Stimulated activated CD8-positive, alpha-beta memory T cell treated with anti-CD3 and anti-CD28 coated beads, Interleukin-4, amount 100 ng/mL, for 48 hours (primary cell): ENCODE measurements at regions not wholly inside any gene's neighbourhood (a gene's known extent, or its start where the extent isn't known, plus 50 kb on each side); places are given as distances from the start of the nearest gene placed in this dataset.

ENCODE experiments used
- DNase-seq: peaks from one replicate; pipeline ENCODE4 v3.0.0-alpha.2; 2020

GRCh38 chr7:50164559-50165170 lies 71.6 kb upstream of the ZPBP start:
- DNase-seq, result no peak

- peak; percentile 14 for DNase-seq
Observed at GRCh38 chr7:50160206-50160605, 67.2 kb upstream of the ZPBP start.

DNA sequence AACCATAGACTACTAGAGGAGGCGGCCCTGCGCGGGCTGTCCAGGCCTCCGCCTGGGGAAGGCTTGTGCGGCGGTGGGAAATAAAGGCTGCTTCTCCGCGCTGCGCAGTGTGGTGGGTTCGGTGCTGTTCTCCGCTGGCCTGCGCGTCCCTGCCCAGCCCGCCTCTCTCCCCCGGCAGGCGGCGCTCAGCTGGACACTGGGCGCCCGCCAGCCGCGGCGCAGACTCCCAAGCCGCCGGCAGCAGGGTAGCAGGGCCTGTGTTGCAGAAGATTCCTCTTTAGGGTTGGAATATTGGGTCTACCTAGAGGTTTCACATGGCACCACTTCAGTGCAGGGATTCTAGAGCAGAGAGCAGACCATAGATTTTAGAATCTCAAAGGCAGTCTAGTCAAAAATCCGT lies 66.1 kb upstream of the ZPBP start:
- DNase-seq, result no peak

DNA sequence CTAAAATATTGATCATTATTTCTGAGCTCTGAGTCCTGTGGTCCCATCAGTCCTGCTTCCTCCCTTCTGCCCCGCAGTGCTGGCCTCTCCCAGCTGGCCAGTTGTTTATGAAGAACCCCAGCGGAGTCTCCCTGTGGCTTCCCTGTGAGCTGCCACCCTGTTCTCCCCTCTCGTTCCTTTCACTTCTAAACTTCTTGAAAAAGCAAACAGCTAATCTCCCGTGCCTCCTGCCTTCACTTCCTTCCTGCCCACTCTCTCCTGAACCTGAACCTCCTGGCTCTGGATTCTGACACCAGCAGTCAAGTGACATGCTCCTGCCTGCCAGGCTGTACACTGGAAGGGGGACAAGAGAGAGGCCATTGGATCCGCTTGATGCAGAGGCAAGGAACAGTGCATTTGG lies 63.7 kb upstream of the ZPBP start:
- no peak for DNase-seq

DNA sequence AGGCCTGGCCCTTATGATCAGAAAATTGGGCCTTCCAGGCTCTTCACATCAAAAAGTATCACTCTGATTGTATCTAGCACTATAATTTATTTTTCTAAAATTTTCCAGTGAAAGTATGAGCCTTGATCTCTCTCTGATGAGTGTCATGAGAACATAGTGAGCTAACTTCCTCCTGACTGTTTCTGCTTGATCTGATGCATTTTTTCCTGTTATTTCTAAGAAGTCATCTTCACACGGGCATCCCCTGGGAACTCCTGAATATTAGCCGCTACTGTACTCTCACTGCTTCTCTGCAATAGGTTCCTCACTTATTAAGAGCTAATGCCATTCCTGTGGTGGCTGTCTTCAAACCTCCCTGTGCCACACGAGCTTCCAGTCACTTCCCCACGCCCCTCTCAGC lies 63.1 kb upstream of the ZPBP start:
- DNase-seq, result no peak

DNA sequence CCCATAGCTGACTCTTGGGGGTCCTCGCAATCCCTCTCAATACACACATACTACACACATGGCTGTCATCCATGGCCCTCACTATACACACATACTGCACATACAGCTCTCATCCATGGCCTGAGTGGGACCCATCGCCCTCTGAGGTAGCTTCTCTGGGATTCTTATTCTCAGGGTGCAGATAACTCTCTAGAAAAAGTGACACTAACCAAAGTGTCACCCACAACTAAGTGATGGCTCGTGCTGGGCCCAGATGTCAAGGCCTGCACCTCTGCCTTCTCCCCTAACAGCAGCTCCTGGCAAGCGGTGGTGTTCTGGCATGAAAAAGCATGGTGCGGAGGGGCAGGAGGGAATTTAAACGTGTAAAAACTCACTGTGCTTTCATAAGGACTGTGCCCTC lies 62.7 kb upstream of the ZPBP start:
- DNase-seq, result peak; percentile 53

- no peak for DNase-seq
Observed at GRCh38 chr7:50153995-50154394, 60.9 kb upstream of the ZPBP start.

GRCh38 chr7:50153148-50153547 lies 60.1 kb upstream of the ZPBP start:
- DNase-seq, result no peak

GRCh38 chr7:50152486-50152885 lies 59.4 kb upstream of the ZPBP start:
- DNase-seq, result no peak

GRCh38 chr7:50151661-50152060 lies 58.6 kb upstream of the ZPBP start:
- DNase-seq, result no peak

GRCh38 chr7:50151001-50151400 lies 58.0 kb upstream of the ZPBP start:
- DNase-seq, result no peak

- peak; percentile 28 for DNase-seq
Observed at GRCh38 chr7:50149369-50149768, 56.3 kb upstream of the ZPBP start.

GRCh38 chr7:50147951-50148808 lies 55.1 kb upstream of the ZPBP start:
- peak; percentile 30 for DNase-seq

- peak; percentile 33 for DNase-seq
Observed at GRCh38 chr7:50146692-50147091, 53.6 kb upstream of the ZPBP start.

- no peak for DNase-seq
Observed at GRCh38 chr7:50145801-50146338, 52.8 kb upstream of the ZPBP start.

DNA sequence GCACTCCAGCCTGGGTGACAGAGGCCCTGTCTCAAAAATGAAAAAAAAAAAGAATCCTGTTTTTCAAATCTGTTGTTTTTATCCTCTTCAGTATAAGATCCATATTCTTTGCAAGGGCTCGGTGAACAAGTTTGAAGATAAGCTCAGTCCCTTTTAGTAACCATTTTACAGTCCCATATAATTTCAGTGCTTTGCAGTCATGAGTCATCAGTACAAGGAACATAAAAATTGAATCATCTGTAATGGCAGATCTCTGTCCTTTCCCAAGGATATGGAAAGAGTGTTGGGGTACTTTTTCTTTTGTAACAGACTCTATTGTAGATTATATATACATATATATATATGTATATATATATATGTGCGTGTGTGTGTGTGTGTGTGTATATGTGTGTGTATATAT lies 52.2 kb upstream of the ZPBP start:
- no peak for DNase-seq
